K562 (cell line): ENCODE measurements at regions not wholly inside any gene's neighbourhood (a gene's known extent, or its start where the extent isn't known, plus 50 kb on each side); places are given as distances from the start of the nearest gene placed in this dataset.

Source experiments
- ATAC-seq: fragments of 200-7000 bp; cut with Tn5 transposase; 3 replicates; pipeline ENCODE4 v1.9.1; 2020; ENCODE audit warnings: moderate library complexity
- BruUV-seq: library from RNA; stranded (reverse); fragments of 400-500 nt; replicated peaks from 2 replicates; lab custom pipeline; 2021; lab: Mats Ljungman, UMichigan
- CTCF ChIA-PET: fragments of 300-600 bp; formaldehyde crosslinking; extraction: SDS; loops from one replicate; lab custom pipeline; 2021; ENCODE audit warnings: low intra/inter-chr PET ratio; lab: Yijun Ruan, JAX
- POLR2A ChIA-PET: fragments of 300-600, 350-650 bp; sonication (Branson Sonifier 250); formaldehyde crosslinking; extraction: SDS; loops from one replicate; lab custom pipeline; 2021; ENCODE audit warnings: antibody characterized with exemption, inconsistent platforms; lab: Yijun Ruan, JAX
- DNase-seq, 4 experiments: peaks; one replicate each; pipeline versions ENCODE4 v3.0.0 to v3.0.0-alpha.2; 2011 to 2018; ENCODE audit warnings: low spot score in 3 of 4, mixed read lengths in 3 of 4; ENCODE audit errors: extremely low read depth in 1 of 4
- FAIRE-seq: peaks from 2 replicates; lab custom pipeline; 2011; peaks lifted over from hg19 to GRCh38; lab: Jason Lieb, UNC
- H2AFZ ChIP-seq: 2 replicates; pipeline ENCODE4 v1.6.0; 2011; ENCODE audit warnings: low read depth, low read length, control low read depth, inconsistent platforms
- H3K27ac ChIP-seq: fragments of 200-600 bp; 3 replicates; pipeline ENCODE4 v1.8.0; 2011; ENCODE audit warnings: low read depth, mild to moderate bottlenecking, control low read depth, inconsistent platforms, low read length, moderate library complexity, mixed read lengths; ENCODE audit errors: extremely low read depth
- H3K27me3 ChIP-seq, 2 experiments: fragments of 300-600 bp in 1 of 2; 2 replicates in 1 of 2; 3 replicates in 1 of 2; pipeline versions ENCODE4 v1.6.0 to v1.8.0; 2011; ENCODE audit warnings: inconsistent platforms in 2 of 2, low read length in 2 of 2, mild to moderate bottlenecking in 1 of 2, mixed read lengths in 1 of 2, moderate library complexity in 1 of 2; ENCODE audit not compliant: control insufficient read depth in 2 of 2, insufficient read depth in 2 of 2
- H3K36me3 ChIP-seq: fragments of 300-600 bp; 3 replicates; pipeline ENCODE4 v1.8.0; 2011; ENCODE audit warnings: mild to moderate bottlenecking, low read length, inconsistent platforms; ENCODE audit not compliant: control insufficient read depth, insufficient read depth
- H3K4me1 ChIP-seq, 2 experiments: fragments of 200-600 bp in 1 of 2; replicated peaks in 1 of 2; 2 replicates in 1 of 2; 3 replicates in 1 of 2; pipeline versions ENCODE4 v1.5.1 to v1.8.0; 2011; ENCODE audit warnings: inconsistent platforms in 2 of 2, low read length in 2 of 2, mild to moderate bottlenecking in 1 of 2, mixed read lengths in 1 of 2, moderate library complexity in 1 of 2; ENCODE audit not compliant: control insufficient read depth in 2 of 2, insufficient read depth in 2 of 2
- H3K4me2 ChIP-seq: 2 replicates; pipeline ENCODE4 v1.6.1; 2011; ENCODE audit warnings: low read length, control low read depth, inconsistent platforms, mixed read lengths; ENCODE audit not compliant: insufficient read depth
- H3K4me3 ChIP-seq: fragments of 200-600 bp; sonication (generic), shearing (Covaris generic); 2 replicates; pipeline ENCODE4 v1.5.1; 2016; ENCODE audit warnings: control low read depth, inconsistent platforms
- H3K79me2 ChIP-seq: fragments of 200-600 bp; 3 replicates; pipeline ENCODE4 v1.8.0; 2011; ENCODE audit warnings: low read length, inconsistent platforms; ENCODE audit not compliant: control insufficient read depth, insufficient read depth
- H3K9ac ChIP-seq, 2 experiments: 2 replicates each; pipeline versions ENCODE4 v1.6.0 to v1.6.1; 2011; ENCODE audit warnings: low read depth in 2 of 2, low read length in 2 of 2, control low read depth in 1 of 2, inconsistent platforms in 1 of 2, mild to moderate bottlenecking in 1 of 2, mixed read lengths in 1 of 2; ENCODE audit not compliant: insufficient read depth in 1 of 2
- H3K9me1 ChIP-seq: one replicate; pipeline ENCODE4 v1.6.0; 2011; ENCODE audit warnings: inconsistent platforms, mild to moderate bottlenecking, low read length, moderate library complexity; ENCODE audit not compliant: control insufficient read depth, insufficient read depth
- H3K9me3 ChIP-seq: replicated peaks from 2 replicates; pipeline ENCODE4 v1.5.1; 2011; ENCODE audit warnings: low read depth, low read length, inconsistent platforms; ENCODE audit not compliant: control insufficient read depth, insufficient read depth
- H4K20me1 ChIP-seq: replicated peaks from 2 replicates; pipeline ENCODE4 v1.6.1; 2011; ENCODE audit warnings: low read length, inconsistent platforms, mixed read lengths; ENCODE audit not compliant: control insufficient read depth, insufficient read depth
- CREB3L1 ChIP-seq: fragments of 450-650 bp; IDR thresholded peaks from 2 replicates; pipeline ENCODE4 v1.6.1; 2014; ENCODE audit warnings: low read depth, mild to moderate bottlenecking, moderate library complexity, borderline replicate concordance
- GATAD2B ChIP-seq: fragments of 450-650 bp; IDR thresholded peaks from 2 replicates; pipeline ENCODE4 v1.6.1; 2017; ENCODE audit warnings: mild to moderate bottlenecking, borderline replicate concordance
- HDAC8 ChIP-seq: fragments of 450-650 bp; IDR thresholded peaks from 2 replicates; pipeline ENCODE4 v1.6.1; 2016; ENCODE audit warnings: mild to moderate bottlenecking, missing genetic modification characterization, moderate library complexity, missing compliant biosample characterization
- HMGXB4 ChIP-seq: sonication (generic); formaldehyde crosslinking; IDR thresholded peaks from 2 replicates; pipeline ENCODE4 v1.8.1; 2023; ENCODE audit warnings: mild to moderate bottlenecking, missing genetic modification reagents
- NFE2L1 ChIP-seq: fragments of 450-650 bp; IDR thresholded peaks from 2 replicates; pipeline ENCODE4 v1.6.1; 2016; ENCODE audit warnings: missing genetic modification characterization, low read depth, mild to moderate bottlenecking, missing compliant biosample characterization, moderate library complexity, borderline replicate concordance
- TBP ChIP-seq: optimal IDR thresholded peaks from 2 replicates; pipeline ENCODE3; 2011; ENCODE audit warnings: low read depth, low read length, improper control_type of control experiment
- WHSC1 ChIP-seq: IDR thresholded peaks from one replicate; pipeline ENCODE4 v1.6.1; 2012; ENCODE audit warnings: low read length, control low read depth, inconsistent platforms
- ZNF12 ChIP-seq: sonication (generic); formaldehyde crosslinking; IDR thresholded peaks from 2 replicates; pipeline ENCODE4 v1.4.0; 2020; ENCODE audit warnings: mild to moderate bottlenecking, missing genetic modification reagents
- ZNF277 ChIP-seq: fragments of 250-450 bp; sonication (Bioruptor Pico); IDR thresholded peaks from 2 replicates; pipeline ENCODE4 v1.8.0; 2022; ENCODE audit warnings: inconsistent platforms, mild to moderate bottlenecking, moderate library complexity, borderline replicate concordance
- ZNF3 ChIP-seq: fragments of 250-450 bp; sonication (Bioruptor Pico); IDR thresholded peaks from 2 replicates; pipeline ENCODE4 v1.5.0; 2021; ENCODE audit warnings: mild to moderate bottlenecking, moderate library complexity
- WGBS: fragments of 100-300 bp; shearing (Covaris generic); methylation state at CpG from one replicate; pipeline ENCODE4 v1.1.6; 2016; ENCODE audit warnings: low coverage, mixed read lengths; ENCODE audit not compliant: insufficient coverage; ENCODE audit errors: missing lambda C conversion rate; 5-methylcytosine and 5-hydroxymethylcytosine counted together
- in situ Hi-C: fragments of 300-500 bp; cut with MboI; formaldehyde crosslinking; loops from 4 replicates; pipeline ENCODE4 v1.15.0; 2018; ENCODE audit warnings: inconsistent platforms, mixed read lengths
- intact Hi-C: fragments of 100-400 bp; cut with micrococcal nuclease; formaldehyde crosslinking; loops from 2 replicates; pipeline ENCODE4 v1.14.2; 2022

- H3K9ac ChIP-seq: no peak overlapping the region
- no TSS peak for BruUV-seq
- H3K36me3 ChIP-seq: no peaks in the 10 kb centered on the region
- no peak overlapping the region for H3K27ac ChIP-seq
- in situ Hi-C loops: no loop called here
- H3K4me2 ChIP-seq: no peak overlapping the region
- 46% methylated on average over 10 of the region's 14 CpGs for WGBS
- no peak for FAIRE-seq
- TF ChIP-seq CREB3L1: 0 out of 2 replicates have a peak, but pooled peaks have one; percentile 1
- TF ChIP-seq WHSC1: no peak
- H3K27me3 ChIP-seq: peaks cover 36 to 62% of the 10 kb centered on the region in 2 experiments
- no peaks in the 10 kb centered on the region for H3K79me2 ChIP-seq
- ChIA-PET POLR2A (no interaction called here), CTCF (interaction anchor here (3.6 kb wide), 1 partner anchor 153 kb away, joined by 29 read pairs; no protein-coding TSS in a partner anchor)
- H4K20me1 ChIP-seq: no peaks in the 10 kb centered on the region
- no peaks in the 10 kb centered on the region for H3K9me1 ChIP-seq
- H3K4me1 ChIP-seq: peaks cover 0 to 7% of the 10 kb centered on the region in 2 experiments; a peak in 2 of 5 replicates
- ATAC-seq: no peak
- peaks cover 8% of the 10 kb centered on the region; the same call in 1 of the 2 replicates for H3K9me3 ChIP-seq
- no peak overlapping the region for H2AFZ ChIP-seq
- DNase-seq: no peak
- intact Hi-C loops: loop anchor here (2.0 to 5.0 kb wide), 3 partner anchors 108 to 279 kb away; no protein-coding TSS in a partner anchor
- no peak overlapping the region for H3K4me3 ChIP-seq
Measured at GRCh38 chr7:155191137-155191536, 106.5 kb upstream of the INSIG1 start.

- Histone ChIP-seq H3K4me1 (peaks cover 4 to 11% of the 10 kb centered on the region in 2 experiments; a peak in 4 of 5 replicates), H3K9me1 (no peaks in the 10 kb centered on the region), H3K9ac (no peak overlapping the region), H3K4me2 (no peak overlapping the region), H3K27me3 (peaks cover 36 to 61% of the 10 kb centered on the region in 2 experiments), H3K9me3 (peaks cover 8% of the 10 kb centered on the region; the same call in 1 of the 2 replicates), H4K20me1 (no peaks in the 10 kb centered on the region), H3K4me3 (no peak overlapping the region), H3K36me3 (no peaks in the 10 kb centered on the region), H2AFZ (no peak overlapping the region), H3K27ac (no peak overlapping the region), H3K79me2 (no peaks in the 10 kb centered on the region)
- no peak for DNase-seq
- intact Hi-C loops (loop anchor here (2.0 to 5.0 kb wide), 3 partner anchors 107 to 280 kb away; no protein-coding TSS in a partner anchor), in situ Hi-C loops (no loop called here)
- ATAC-seq: no peak
- WGBS: 23% methylated on average over 4 of the region's 4 CpGs
- no TSS peak for BruUV-seq
- CTCF ChIA-PET: interaction anchor here (3.6 kb wide), 1 partner anchor 153 kb away, joined by 29 read pairs; no protein-coding TSS in a partner anchor
- POLR2A ChIA-PET: no interaction called here
- FAIRE-seq: no peak
- TF ChIP-seq NFE2L1 (no peak), HMGXB4 (CRISPR knock-in tag) (no peak), GATAD2B (no peak), TBP (no peak), ZNF277 (CRISPR knock-in tag) (no peak), ZNF12 (CRISPR knock-in tag) (no peak), HDAC8 (no peak), ZNF3 (CRISPR knock-in tag) (no peak)
Measured at GRCh38 chr7:155191901-155192478, 105.7 kb upstream of the INSIG1 start.
